Mucosa of rectum (tissue), 2 donors: ENCODE measurements at regions not wholly inside any gene's neighbourhood (a gene's known extent, or its start where the extent isn't known, plus 50 kb on each side); places are given as distances from the start of the nearest gene placed in this dataset.

Experiments used
- H3K27ac ChIP-seq, 2 donors: one replicate each; pipeline ENCODE4 v1.7.0; 2013; ENCODE audit warnings: inconsistent platforms in 2 of 2, low read depth in 2 of 2, low read length in 2 of 2
- H3K27me3 ChIP-seq, 2 donors: one replicate each; pipeline ENCODE4 v1.7.0; 2013; ENCODE audit warnings: low read length in 2 of 2; ENCODE audit not compliant: control insufficient read depth in 2 of 2, insufficient read depth in 2 of 2
- H3K36me3 ChIP-seq, 2 donors: one replicate each; pipeline ENCODE4 v1.7.0; 2013; ENCODE audit warnings: low read length in 2 of 2; ENCODE audit not compliant: control insufficient read depth in 2 of 2, insufficient read depth in 2 of 2
- H3K4me1 ChIP-seq, 2 donors: one replicate each; pipeline ENCODE4 v1.7.0; 2013; ENCODE audit warnings: low read length in 2 of 2, mild to moderate bottlenecking in 1 of 2; ENCODE audit not compliant: control insufficient read depth in 2 of 2, insufficient read depth in 2 of 2
- H3K4me3 ChIP-seq, 2 donors: one replicate each; pipeline ENCODE4 v1.7.0; 2013; ENCODE audit warnings: low read length in 2 of 2
- H3K9ac ChIP-seq, 2 donors: one replicate each; pipeline ENCODE4 v1.7.0; 2013; ENCODE audit warnings: low read length in 2 of 2, low read depth in 1 of 2, mild to moderate bottlenecking in 1 of 2
- H3K9me3 ChIP-seq, 2 donors: one replicate each; pipeline ENCODE4 v1.7.0; 2013; ENCODE audit warnings: low read length in 2 of 2; ENCODE audit not compliant: control insufficient read depth in 2 of 2
- donor health status: healthy.
- donor health status: Normal muscosa, but diverticular disease.

DNA sequence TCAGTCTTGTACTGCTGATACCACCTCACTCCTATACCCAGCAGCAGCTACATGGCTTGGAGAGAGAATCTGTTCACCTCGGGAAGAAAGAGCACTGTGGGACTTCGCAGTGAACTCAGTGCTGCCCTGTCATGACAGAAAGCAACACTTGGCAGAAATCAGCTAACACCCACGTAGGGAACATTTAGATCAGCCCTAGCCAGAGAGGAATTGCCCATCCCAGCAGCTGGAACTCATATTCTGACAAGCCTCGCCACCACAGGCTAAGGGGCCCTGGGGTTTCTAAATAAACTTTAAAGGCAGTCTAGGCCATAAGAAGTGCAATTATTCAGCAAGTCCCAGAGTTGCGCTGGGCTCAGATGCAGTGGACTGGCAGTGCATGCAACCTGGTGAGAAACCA is 1266.8 kb downstream of the GRIK2 start:
- no peaks in the 10 kb centered on the region for H3K9me3 ChIP-seq
- no peaks in the 10 kb centered on the region for H3K36me3 ChIP-seq
- no peak overlapping the region for H3K9ac ChIP-seq
- H3K4me3 ChIP-seq, result no peak overlapping the region
- H3K27me3 ChIP-seq, result no peaks in the 10 kb centered on the region
- no peaks in the 10 kb centered on the region for H3K4me1 ChIP-seq
- no peak overlapping the region for H3K27ac ChIP-seq

GRCh38 chr6:102655823-102656222 is 1262.3 kb downstream of the GRIK2 start:
- Histone ChIP-seq H3K27me3 (no peaks in the 10 kb centered on the region), H3K4me3 (no peak overlapping the region), H3K9me3 (no peaks in the 10 kb centered on the region), H3K4me1 (no peaks in the 10 kb centered on the region), H3K27ac (no peak overlapping the region), H3K36me3 (no peaks in the 10 kb centered on the region), H3K9ac (no peak overlapping the region)

DNA sequence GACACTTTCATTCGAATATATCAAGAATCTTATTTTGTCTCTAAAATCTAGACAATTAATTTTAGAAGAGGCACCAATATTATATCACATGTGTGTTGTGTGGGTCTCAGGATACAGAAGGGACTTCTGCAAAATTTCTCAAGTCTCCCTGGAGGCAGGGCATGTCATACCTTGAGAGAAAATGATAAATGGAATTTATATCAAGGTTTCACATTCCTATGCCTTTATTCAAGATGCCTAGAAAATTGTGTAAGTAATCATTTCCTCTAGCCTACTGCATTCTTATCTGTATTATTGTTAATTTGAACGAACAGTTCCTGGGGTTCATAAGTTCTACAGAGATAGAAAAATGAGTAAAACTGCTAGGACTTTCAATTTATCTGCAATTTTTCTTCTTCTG is 1247.9 kb downstream of the GRIK2 start:
- Histone ChIP-seq H3K27me3 (no peaks in the 10 kb centered on the region), H3K36me3 (no peaks in the 10 kb centered on the region), H3K4me1 (no peaks in the 10 kb centered on the region), H3K9me3 (no peaks in the 10 kb centered on the region), H3K9ac (no peak overlapping the region), H3K4me3 (no peak overlapping the region), H3K27ac (no peak overlapping the region)

DNA sequence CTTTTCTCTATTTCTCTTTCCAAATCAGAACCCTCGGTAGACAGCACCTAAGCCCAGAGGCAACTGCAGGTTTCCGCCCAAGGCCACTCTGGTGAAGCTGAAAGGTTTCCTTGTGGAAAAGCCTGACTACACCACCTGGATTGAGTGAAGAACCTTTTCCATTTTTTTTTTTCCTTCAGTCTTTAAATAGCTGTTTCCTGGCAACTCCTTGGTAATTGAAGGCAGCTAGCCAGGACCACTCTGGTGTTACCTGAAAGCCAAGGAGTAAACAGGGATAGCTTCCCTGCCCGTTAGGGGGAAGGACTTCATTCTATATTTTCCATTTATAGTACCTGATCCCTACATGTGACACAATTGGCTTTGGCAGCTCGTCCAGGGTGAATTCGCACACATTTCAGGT is 1238.4 kb downstream of the GRIK2 start:
- H3K27ac ChIP-seq, result no peak overlapping the region
- no peaks in the 10 kb centered on the region for H3K36me3 ChIP-seq
- H3K4me1 ChIP-seq, result no peaks in the 10 kb centered on the region
- H3K27me3 ChIP-seq, result no peaks in the 10 kb centered on the region
- H3K9ac ChIP-seq, result no peak overlapping the region
- no peak overlapping the region for H3K4me3 ChIP-seq
- no peaks in the 10 kb centered on the region for H3K9me3 ChIP-seq

GRCh38 chr6:102623201-102623600 is 1229.7 kb downstream of the GRIK2 start:
- H3K36me3 ChIP-seq, result no peaks in the 10 kb centered on the region
- no peak overlapping the region for H3K4me3 ChIP-seq
- H3K9ac ChIP-seq, result no peak overlapping the region
- no peak overlapping the region for H3K27ac ChIP-seq
- no peaks in the 10 kb centered on the region for H3K9me3 ChIP-seq
- H3K27me3 ChIP-seq, result no peaks in the 10 kb centered on the region
- no peaks in the 10 kb centered on the region for H3K4me1 ChIP-seq

GRCh38 chr6:102619585-102619984 is 1226.1 kb downstream of the GRIK2 start:
- H3K9me3 ChIP-seq, result peaks cover 0 to 2% of the 10 kb centered on the region in 2 donors
- H3K27ac ChIP-seq, result no peak overlapping the region

GRCh38 chr6:102582569-102582968 is 1189.1 kb downstream of the GRIK2 start:
- Histone ChIP-seq H3K4me3 (no peak overlapping the region), H3K4me1 (no peaks in the 10 kb centered on the region), H3K27me3 (no peaks in the 10 kb centered on the region), H3K27ac (no peak overlapping the region), H3K36me3 (no peaks in the 10 kb centered on the region), H3K9ac (no peak overlapping the region), H3K9me3 (peaks cover 0 to 2% of the 10 kb centered on the region in 2 donors)

More at GRCh38 chr6:102619585-102619984, 1226.1 kb downstream of the GRIK2 start:
- H3K4me1 ChIP-seq, result no peaks in the 10 kb centered on the region
- H3K27me3 ChIP-seq, result no peaks in the 10 kb centered on the region
- no peaks in the 10 kb centered on the region for H3K36me3 ChIP-seq
- H3K9ac ChIP-seq, result no peak overlapping the region
- H3K4me3 ChIP-seq, result no peak overlapping the region

GRCh38 chr6:102581378-102582124 is 1188.0 kb downstream of the GRIK2 start:
- Histone ChIP-seq H3K4me1 (no peaks in the 10 kb centered on the region), H3K4me3 (no peak overlapping the region), H3K9ac (no peak overlapping the region), H3K27ac (no peak overlapping the region), H3K36me3 (no peaks in the 10 kb centered on the region), H3K27me3 (no peaks in the 10 kb centered on the region), H3K9me3 (peaks cover 0 to 2% of the 10 kb centered on the region in 2 donors)

DNA sequence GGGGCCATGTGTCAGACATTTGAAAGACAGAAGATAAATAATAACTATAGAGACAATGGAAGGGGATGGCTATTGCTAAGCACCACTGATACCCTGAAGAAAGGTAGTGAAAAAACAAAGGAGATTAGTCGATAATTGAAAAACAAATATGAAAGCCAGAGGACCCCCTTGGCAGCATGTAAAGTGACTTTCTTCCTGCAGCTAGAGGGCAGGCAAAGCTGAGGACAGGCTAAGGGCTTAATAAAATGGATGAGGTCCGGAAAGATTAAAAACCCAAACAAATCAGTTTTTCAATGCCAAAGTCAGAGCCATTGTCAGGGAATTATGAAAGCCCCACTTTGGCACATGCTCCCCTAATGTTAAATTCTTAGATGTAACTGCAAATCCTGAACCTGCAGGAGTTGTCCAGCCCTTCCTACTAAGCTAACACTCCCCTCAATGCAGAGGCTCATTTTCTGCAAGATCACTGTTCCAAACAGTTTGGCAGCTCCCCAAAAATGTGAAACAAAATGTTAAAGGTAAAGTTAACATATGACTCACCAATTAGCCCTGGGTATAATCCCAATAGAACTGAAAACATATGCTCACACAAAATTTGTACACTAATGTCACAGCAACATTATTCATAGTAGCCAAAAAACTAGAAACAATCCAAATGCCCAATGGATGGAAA is 1177.9 kb downstream of the GRIK2 start:
- Histone ChIP-seq H3K9me3 (no peaks in the 10 kb centered on the region), H3K4me3 (no peak overlapping the region), H3K4me1 (no peaks in the 10 kb centered on the region), H3K27ac (no peak overlapping the region), H3K9ac (no peak overlapping the region), H3K36me3 (no peaks in the 10 kb centered on the region), H3K27me3 (no peaks in the 10 kb centered on the region)

DNA sequence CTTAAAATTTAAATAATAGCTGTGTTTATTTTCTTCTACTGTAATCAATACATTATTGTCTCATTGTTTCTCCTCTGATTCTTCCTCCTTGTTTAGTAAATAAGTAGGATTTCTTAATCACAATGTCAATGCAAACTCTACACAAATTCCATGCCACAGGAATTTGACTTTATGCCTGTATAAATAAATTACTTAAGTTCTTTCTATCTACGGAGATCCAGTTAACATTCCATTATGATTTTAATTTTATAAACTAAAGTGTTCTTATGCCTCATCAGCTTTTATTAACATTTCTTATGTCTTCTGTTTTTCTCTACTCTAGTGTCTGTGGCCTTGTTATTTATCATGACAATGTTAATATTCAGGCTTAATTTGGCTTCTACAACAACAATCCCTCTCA is 1169.2 kb downstream of the GRIK2 start:
- Histone ChIP-seq H3K27me3 (no peaks in the 10 kb centered on the region), H3K4me1 (no peaks in the 10 kb centered on the region), H3K27ac (no peak overlapping the region), H3K4me3 (no peak overlapping the region), H3K36me3 (no peaks in the 10 kb centered on the region), H3K9me3 (no peaks in the 10 kb centered on the region), H3K9ac (no peak overlapping the region)
